T follicular helper cell (primary cell): ENCODE measurements at regions not wholly inside any gene's neighbourhood (a gene's known extent, or its start where the extent isn't known, plus 50 kb on each side); places are given as distances from the start of the nearest gene placed in this dataset.

Experiments used
- DNase-seq: peaks from one replicate; pipeline ENCODE4 v3.0.0-alpha.2; 2020; ENCODE audit warnings: low read depth

DNA sequence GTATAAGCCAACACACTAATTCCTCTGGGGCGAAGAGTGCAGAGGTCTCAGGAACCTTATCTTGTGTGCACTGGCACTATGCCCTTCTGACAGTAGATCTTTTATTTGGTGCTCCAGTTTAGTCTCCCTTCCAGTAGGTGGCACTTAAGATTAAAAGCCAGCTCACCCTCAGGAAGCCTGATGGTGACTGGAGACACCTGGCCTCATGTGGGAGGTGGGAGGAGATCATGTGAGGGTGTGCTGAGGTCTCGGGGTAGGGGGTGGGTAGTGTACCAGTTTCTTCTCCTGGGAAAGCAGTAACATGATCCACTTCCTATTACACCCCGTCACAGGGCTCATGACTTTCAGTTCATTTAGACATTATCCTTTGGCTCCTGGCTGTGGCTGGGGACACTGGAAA, 654.9 kb downstream of the ADCYAP1 start:
- no peak for DNase-seq

DNA sequence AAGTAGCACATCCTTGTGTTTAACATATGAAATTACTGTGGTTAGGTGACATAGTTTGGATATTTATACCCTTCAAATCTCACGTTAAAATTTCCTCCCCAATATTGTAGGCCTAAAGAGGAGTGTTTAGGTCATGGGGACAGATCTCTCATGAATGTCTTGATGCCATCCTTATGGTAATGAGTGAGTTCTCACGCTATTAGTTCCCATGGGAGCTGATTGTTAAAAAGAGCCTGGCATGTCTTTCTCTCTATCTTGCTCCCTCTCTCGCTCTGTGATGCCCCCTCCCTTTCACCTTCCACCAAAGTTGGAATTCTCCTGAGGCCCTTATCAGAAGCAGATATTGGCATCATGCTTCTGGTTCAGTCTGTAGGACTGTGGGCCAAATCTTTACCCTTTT, 660.1 kb downstream of the ADCYAP1 start:
- no peak for DNase-seq

DNA sequence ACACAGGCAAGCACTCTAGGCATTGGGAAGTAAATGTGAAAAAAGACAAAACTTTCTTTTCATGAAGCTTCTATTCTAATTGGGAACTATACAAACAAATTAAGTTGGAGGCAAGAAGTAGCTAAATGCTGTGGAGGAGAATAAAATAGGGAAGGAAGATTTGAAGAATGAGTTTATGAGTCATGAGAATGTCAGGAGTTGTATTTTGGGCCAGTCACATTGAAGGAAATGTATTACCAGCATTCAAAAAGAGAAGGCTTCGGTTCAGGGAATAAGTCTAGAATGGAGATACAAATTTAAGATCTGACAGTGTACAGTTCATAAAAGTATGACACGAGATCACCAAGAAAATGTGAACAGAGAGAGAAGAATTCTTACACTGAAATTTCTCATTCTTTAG, 666.5 kb downstream of the ADCYAP1 start:
- DNase-seq = no peak

DNA sequence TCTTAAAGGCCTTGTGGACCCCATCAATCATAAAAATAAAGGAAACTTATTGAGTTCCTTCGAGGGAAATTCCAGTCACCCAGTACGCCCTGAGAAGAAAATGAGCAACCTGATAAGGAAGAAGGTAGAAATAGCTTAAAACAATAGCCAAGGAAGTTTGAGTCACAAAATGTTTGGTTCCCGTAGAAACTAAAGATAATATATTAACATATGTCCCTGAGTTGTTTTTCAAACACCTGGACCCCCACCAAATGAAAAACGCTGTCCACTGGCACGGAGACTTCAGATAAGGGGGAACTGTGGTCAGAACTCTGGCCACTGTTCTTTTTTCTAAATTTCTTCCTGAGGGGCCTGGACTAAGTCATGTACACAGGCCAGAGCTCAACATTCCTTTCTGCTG, 669.1 kb downstream of the ADCYAP1 start:
- DNase-seq = no peak

DNA sequence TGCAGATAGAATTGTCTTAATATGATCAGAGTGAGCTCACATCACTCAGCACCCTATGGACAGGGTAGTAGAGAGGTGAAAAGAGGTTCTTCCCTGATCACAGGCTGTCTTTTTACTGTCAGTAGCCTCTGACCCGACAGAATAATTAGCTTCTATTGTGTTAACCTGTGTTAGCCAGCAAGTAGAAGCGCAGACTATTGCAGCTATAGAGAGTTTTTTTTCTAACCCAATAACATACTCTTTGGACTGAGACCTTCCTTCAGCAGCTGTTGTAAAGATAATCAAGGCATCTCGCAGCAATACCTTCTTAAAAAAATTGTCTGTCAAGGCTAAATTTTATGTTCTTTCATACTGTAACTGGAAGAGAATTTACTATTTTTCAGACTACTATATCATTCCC, 670.4 kb downstream of the ADCYAP1 start:
- no peak for DNase-seq

DNA sequence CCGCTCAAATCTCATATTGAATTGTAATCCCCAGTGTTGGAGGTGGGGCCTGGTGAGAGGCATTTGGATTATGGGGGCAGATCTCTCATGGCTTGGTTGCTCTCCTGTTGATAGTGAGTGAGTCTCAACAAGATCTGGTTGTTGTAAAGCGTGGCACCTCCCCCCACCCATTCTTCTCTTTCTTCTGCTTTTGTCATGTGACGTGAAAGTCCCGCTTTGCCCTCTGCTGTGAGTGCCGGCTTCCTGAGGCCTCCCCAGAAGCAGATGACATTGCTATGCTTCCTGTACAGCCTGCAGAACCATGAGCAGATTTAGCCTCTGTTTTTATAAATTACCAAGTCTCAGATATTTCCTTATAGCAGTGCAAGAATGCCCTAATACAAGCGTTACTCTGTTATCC, 673.8 kb downstream of the ADCYAP1 start:
- no peak for DNase-seq

DNA sequence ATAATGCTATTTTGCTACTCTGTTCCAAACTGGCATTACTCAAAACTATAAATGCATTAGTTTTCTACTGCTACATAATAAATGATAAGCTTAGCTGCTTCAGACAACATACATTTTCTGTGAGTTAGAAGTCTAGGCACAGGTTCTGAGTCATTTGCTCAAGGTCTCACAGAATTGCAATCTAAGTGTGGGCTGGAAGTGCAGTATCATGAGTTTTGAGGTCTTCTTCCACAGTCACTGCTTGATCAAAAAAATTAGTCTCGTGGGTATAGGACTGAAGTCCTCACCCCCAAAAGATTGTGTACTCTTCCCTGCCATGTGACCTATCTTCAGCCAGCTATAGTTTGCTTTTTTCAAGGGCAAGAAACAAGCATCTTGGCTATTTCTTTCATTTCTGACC, 676.9 kb downstream of the ADCYAP1 start:
- no peak for DNase-seq

DNA sequence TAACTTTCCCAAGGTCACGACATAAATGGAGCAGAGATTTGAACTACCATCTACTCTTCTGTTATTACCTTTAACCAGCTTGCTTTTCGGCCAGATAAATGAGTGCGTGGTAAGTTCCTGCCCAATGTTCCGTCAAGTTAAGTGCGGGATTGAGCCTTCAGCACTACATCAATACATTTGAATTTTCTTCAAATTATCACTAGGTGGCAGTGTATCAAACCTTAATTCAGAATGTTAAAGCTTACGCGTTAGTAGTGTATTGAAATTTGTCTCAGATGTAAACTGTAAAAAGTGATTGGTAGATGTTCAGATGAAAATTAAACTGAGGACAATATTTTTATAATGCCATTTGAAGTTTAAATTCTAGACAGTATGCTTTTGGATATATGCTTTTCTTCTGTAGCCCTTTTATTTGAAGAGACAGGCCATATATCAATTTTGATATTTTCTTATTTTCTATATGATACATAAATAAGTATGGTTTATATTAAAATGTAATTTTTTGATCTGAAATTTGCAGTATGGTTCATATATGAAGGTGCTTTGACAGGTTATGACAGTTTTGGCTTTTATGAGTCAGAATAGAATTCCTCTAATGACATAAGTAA, 681.3 kb downstream of the ADCYAP1 start:
- no peak for DNase-seq

DNA sequence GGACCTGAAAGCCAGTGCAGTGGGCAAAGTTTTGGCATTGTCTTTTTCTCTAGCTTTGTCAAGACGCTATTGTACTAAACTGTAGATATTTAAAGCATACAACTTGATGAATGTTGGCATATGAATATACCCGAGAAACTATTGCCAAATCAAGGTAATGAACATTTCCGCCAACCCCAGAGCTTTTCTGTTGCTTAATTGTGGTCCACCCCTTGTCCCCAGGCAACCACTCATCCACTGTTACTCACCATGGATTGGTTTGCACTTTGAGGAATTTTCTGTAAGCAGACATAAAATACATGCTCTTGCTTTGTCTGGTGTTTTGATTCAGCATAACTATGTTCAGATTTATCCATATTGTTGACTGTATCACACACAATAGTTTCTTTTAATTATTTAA, 688.4 kb downstream of the ADCYAP1 start:
- no peak for DNase-seq

DNA sequence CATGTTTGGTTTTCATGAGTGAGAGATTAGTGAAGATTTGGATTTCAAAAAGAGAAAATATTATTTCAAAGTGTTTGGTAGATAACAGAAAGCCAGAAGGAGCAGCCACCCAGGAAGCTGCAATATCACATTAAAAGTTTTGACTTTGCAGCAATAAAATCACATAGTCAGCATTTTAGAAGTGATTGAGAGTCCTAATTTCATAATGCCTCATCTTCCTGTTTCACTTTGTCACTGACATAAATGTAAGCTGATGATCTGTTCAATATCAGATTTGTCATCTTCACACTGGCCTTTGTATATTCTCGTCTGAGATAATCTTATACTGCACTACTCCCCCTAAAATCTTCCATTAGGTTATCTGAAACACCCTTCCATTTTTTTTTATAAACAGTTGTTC, 690.5 kb downstream of the ADCYAP1 start:
- no peak for DNase-seq

DNA sequence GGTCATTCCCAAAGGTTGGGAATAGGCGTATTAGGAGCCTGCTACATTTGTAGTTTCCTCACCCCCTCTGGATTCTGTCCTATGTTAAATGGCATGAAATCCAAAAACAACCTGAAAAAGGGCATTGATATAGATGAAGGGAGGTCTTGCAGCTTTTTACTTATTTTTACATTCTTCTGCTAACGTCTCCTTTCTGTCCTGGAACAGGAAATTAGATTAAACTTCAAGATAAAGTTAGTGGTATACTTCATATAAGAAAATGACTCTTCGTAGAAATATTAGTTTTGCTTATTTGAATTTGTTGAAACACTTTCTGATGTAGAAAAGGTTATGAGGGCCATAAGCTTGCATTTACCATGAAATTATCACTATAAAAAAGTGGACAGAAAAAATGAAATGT, 694.5 kb downstream of the ADCYAP1 start:
- no peak for DNase-seq

DNA sequence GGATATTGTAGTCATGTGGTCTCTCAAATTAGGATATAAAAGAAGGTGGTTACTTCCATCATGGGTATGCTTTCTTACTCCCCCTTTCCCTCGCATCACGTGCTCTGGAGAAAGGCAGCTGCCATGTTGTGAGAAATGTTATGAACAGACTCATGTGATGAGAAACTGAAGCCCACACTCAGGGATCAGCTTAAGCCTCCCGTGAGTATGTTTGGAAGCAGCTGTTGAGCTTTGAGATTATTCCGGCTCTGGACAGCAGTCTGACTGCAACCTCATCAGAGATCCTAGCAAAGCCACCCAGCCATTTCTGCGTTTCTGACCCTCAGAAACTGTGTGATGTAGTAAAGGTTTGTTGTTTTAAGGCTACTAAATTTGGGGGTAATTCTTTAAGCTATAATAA, 700.1 kb downstream of the ADCYAP1 start:
- DNase-seq = no peak

DNA sequence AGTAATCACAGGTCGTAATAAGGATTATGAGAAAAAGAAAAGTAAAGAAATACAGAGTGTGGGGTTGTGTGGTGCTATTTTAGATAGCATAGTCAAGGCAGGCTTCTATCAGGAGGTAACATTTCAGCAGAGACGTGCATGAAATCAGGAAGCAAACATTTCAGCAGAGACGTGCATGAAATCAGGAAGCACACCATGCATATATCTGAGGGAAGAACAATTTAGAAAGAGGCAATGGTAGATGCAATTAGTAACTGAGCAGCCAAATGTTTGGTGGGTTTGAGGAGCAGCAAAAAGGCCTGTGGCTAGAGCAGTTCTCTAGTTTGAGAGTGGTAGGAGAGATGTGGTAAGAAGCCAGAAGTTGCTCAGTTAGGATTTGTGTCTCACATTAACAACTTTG, 713.7 kb downstream of the ADCYAP1 start:
- DNase-seq = no peak

DNA sequence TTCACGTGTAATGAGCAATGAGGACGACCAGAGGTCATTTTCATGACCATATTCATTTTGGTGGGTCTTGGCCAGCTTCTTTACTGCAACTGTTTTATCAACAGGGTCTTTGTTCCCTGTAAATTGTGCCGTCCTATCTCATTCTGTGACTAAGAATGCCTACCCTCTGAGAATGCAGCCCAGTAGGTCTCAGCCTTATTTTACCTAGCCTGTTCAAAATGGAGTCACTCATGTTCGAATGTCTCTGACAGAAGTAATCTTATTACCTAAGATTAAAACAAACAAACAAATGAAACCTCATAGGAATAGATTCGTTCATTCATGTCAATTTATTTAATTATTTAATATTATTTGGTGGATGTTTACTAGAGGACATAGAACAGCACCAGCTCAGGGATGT, 714.8 kb downstream of the ADCYAP1 start:
- DNase-seq = no peak

DNA sequence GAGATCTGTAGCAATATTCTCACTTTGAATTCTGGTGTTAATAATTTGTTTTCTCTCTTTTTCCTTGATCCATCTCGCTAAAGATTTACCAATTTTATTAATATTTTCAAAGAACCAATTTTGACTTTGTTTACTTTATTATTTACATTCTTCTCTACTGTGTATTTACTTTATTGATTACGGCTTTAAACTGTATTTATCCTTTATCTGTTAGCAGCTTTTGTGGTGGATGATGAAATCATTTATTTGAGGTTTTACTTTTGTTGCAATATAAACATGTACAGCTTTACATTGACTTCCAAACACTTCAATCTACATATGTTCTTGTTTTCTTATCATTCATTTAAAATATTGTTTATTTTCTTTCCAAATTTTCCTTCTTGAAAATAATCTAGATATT, 719.9 kb downstream of the ADCYAP1 start:
- DNase-seq = no peak

DNA sequence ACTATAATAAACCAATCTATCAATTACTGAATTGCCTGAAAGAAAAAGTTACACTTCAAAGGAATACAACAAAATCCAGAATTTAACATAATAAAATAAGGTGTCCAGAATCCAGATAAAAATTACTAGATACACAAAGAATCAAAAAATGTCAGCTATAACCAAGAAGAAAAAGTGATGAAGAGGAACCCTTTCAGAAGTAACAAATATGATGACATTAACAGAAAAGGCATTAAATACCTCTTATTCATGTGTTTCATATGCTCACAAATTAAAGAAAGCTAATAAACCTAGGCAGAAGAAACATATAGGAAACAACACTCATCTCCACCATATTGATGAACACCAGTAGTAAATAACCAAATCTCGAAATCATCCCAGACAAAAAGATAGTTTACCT, 722.8 kb downstream of the ADCYAP1 start:
- no peak for DNase-seq

DNA sequence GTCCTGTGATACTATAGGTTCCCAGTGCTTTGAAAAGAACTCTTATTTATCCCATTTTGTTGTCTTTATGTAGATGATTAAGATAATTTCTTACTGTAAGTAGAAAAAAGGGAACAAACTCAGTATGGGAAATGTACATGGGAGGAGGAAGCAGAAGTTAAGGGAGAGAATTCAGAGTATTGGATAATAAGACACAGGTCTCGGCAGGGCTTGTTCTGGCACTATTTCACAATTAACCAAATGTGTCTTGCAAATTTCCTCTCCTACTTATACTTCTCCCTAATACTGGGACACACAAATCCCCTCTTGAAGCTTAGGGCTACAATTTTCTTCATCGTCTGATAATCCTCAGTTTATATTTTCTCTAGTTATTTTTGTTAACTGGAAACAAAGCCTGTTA, 744.0 kb downstream of the ADCYAP1 start:
- no peak for DNase-seq

DNA sequence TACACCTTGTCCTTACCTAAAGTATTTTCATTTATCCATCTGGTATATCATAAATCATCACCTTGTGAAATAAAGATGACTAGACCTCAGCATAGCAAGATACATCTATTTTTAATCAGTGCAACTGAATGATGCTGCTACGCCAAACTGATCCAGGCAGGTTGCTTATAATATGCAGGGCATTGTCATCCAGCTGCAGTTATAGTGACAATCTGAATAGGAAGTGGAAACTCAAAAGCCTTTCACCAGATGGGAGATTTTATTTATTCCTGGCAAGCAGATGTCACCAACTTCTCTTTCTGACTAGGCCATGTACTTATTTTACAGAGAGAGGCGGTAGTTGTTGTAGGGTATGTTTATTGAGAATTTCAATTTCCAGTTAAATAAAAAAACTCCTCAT, 747.3 kb downstream of the ADCYAP1 start:
- no peak for DNase-seq

DNA sequence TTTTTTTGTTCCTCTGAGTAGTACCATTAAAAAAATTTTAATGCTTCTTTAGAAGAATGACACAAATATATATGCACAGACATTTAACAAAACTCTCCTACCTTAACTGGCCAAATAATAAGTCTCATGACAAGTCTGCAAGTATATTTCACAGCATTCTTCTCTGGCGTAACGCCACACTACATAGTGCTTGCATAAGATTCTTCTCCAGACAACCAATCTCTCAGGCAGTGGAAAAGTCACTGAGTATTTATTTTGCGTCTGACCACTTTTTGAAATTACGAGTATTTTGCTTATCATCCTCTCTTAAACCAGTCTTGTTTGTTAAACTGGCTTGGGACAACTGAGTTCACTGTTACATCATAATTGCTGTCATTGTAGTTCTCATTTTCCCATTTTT, 749.2 kb downstream of the ADCYAP1 start:
- no peak for DNase-seq

DNA sequence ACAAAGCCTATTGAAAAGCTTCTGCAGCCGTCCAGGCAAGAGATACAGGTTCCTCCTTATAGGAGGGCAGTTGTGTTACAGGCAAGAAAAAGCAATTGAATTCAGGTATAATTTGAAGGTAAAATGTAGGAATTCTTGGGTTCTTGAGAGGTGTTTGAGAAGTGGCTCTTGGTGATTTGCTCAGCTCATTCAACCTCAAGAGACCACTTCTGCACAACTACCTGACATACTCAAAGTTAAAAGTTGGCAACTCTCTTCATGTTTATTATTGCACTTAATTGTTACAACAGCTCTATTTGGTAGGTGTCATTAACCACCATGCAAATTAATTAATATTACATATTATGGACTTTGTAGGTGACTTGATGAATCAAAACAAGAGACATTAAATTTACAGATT, 753.2 kb downstream of the ADCYAP1 start:
- no peak for DNase-seq

DNA sequence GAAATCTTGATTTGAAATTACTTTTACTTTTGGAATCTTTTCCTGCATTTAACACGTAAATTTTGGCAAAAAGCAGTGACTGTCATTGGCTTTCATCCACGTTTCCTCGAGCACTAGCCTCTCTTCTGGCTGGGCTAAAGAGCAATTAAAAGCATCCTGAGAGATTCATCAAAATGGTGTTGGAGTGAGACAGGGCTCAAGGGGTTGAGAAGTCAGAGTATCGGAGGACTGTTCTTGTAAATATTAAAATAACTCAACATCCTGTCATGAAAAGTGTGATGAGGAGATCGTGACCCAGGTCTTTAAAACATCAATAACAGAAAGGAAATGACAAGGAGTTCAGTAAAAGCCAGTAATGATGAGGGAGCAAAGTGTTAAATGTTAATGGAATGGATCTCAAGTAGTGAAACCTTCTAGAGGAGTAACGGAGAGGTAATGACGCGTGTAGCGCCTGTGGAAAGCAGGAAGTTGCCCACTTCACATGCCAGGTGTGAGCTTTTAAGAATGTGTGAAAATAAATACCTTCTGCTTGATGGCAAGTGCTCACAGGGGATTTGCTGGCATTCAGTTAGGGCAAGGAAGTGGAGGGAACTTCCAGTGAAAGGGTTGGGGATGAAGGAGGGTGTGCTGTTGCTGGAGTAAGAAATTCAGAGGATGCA, 754.4 kb downstream of the ADCYAP1 start:
- DNase-seq = no peak

DNA sequence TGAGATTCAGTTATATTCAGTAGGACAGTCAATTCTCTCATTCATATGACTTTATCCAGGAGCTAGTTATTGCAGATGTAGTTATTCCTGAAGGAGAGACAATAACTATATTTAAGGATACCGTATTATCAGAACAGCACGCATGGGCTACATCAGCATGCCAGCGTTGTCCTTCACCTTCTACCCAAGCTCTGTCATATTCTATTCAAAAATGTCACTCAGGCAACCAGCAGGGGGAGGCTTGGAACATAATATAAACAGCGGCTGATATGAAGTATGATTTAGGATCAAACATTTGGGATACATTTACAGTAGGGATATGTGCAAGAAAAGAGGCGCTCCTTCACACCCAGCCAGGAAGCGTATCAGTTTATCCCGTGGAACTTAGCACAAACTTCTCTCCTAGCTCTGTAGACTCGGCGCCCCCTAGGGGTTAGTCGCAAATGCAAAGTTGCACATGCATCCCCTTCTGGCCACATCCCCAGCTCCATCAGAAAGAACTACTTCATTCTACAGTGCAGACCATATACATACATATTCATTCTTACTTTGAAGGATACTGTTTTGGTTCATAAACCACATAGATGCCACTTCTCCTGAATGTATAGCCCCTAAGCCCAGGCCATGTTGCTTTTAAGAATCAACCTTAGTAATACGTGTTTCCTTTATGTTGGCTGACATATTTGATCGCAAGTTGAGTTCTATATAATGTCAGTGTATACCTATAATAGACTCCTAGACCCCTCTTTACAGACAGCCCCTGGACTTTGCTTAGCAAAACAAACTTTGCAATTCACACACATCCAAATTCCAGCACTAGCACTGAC, 759.4 kb downstream of the ADCYAP1 start:
- DNase-seq = no peak

DNA sequence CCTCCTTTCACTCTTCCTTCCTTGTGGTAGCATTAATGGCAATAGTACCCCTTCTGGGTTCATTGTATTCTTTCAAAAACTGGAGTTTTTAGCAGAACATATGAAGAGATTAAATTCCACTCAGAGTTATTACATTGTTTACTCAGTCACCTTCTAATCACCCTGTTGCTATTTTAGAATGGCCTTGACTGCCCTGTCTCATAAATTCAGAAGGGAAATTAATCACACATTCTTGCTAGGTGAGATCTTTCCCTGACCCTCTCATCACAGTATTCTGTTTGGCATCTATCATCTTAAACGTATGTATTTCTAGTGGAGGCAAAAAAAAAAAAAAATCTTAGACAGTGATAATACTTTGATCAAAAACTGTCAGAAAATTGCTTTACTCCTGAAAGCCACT, 760.4 kb downstream of the ADCYAP1 start:
- DNase-seq = no peak
